ENCODE measurements at regions not wholly inside any gene's neighbourhood (a gene's known extent, or its start where the extent isn't known, plus 50 kb on each side); places are given as distances from the start of the nearest gene placed in this dataset.
A peak's percentile ranks its signal among the peaks of the same experiment; 100 is the strongest.
"Not testable (repeated sequence)": the region's sequence is repeated elsewhere in the genome, so short reads cannot be mapped to it uniquely, and the experiment has no call there.

GRCh38 chr14:101266441-101266840, 294.9 kb upstream of the DIO3 start:
- not testable (repeated sequence) for DNase-seq (ENCODE audit: low read depth)

- DNase-seq (ENCODE audit: low read depth): no peak
Measured at GRCh38 chr14:101273091-101273490, 288.2 kb upstream of the DIO3 start.

- DNase-seq (ENCODE audit: low read depth): no peak
Measured at GRCh38 chr14:101276309-101277091, 284.8 kb upstream of the DIO3 start.

GRCh38 chr14:101282418-101282817, 278.9 kb upstream of the DIO3 start:
- DNase-seq (ENCODE audit: low read depth): no peak

DNA sequence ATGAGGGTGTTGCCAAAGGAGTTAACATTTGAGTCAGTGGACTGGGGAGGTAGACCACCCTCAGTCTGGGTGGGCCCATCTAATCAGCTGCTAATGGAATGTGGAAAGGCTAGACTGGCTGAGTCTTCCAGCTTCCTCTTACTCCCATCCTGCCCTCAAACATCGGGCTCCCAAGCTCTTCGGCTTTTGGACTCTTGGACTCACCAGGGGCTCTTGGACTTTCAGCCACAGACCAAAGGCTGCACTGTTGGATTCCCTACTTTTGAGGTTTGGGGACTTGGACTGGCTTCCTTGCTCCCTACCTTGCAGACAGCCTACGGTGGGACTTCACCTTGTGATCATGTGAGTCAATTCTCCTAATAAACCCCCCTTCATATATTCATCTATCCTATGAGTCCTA, 276.6 kb upstream of the DIO3 start:
- DNase-seq (ENCODE audit: low read depth): no peak

DNA sequence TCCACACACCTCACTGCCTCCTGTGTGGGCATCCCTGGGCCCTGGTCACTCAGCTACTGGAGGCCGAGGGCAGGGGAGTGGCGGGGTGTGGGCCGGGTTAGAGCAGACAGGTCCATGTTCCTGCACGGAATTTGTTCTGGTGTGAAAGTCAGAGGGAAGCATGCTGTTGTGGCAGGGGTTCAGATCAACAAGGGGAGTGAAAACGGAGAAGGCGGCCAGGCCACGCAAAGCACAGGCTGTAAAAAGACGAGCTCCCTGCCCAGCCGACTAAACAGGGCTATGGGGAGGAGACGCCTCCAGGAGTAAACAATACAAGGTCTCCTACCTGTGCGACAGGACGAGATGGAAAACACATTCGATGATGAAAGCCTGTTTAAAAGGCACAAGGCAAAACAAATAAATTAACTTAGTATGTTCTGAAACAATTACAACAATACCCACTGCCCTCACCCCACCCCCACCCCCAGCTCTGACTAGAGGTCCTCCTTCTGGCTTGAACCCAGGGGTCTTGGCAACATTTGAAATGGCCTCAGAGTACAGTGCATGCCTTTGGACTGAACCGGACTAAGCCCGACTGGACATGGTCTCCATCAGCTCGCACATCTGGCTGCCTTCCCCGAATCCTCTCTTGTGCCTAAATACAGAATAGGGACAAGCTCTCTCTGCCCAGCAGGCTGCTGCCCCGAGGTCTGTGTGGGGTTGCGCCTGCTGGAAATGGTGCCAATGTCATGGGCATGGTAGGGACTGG, 274.9 kb upstream of the DIO3 start:
- DNase-seq (ENCODE audit: low read depth): no peak

DNA sequence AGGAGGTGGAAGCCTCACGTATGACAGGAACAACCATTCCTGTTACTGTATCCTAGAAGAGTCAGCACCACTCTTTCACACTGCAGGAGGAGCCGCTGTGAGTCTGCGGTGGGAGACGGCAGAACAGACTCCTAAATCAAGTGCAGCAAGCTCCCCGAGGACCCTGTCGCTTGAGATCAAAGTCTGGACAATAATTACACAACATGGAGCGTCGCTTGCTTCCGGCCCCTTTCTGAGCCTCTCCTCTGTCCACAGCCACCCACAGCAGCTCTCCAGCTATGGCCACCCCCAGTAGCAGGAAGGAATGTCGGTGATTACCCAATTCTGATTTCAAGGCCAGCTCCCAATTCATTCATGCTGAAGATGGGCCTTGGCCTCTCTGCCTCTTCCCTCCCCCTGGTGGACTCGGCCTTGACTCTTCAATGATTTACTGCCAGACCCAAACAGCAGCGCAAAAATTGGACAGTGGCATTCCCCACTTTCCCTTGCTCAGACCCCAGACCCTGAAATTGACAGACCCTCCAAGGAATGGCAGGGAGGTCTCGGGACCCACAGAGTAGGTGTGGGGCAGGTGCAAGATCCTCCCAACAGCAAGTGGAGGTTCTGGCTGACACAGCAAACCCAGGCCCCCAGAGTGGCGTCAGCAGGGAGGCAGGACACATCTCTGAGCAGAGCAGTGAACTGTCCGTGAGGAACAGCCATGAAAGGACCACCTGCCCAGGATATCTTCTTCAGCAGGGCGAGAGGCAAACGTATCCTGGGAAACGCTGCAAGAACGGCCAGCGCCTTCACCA, 272.7 kb upstream of the DIO3 start:
- DNase-seq (ENCODE audit: low read depth): no peak

DNA sequence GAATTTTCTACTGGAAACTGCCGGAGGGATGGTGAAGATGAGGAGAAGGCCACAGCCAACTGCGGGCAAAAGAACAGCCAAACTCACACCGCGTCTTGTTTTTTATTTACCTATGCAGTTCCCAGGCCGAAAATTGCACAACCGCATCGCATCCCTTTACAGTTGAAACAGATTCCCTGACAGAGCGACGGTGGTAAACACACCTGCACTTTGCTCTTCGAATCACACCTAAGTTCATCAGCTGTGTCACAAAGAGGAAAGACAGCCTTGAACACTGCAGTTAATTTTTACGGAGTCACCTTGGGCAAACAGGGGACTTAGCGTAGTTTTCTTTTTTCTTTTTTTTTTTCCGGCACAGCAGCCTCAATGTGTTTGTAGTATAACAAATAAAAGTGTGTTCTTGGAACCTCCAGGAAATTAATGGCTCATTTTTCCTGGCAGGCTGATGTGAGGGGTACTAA, 272.0 kb upstream of the DIO3 start:
- DNase-seq (ENCODE audit: low read depth): no peak

- DNase-seq (ENCODE audit: low read depth): no peak
Measured at GRCh38 chr14:101289911-101290310, 271.4 kb upstream of the DIO3 start.

GRCh38 chr14:101290611-101291010, 270.7 kb upstream of the DIO3 start:
- DNase-seq (ENCODE audit: low read depth): no peak

GRCh38 chr14:101291390-101291789, 269.9 kb upstream of the DIO3 start:
- no peak for DNase-seq (ENCODE audit: low read depth)

DNA sequence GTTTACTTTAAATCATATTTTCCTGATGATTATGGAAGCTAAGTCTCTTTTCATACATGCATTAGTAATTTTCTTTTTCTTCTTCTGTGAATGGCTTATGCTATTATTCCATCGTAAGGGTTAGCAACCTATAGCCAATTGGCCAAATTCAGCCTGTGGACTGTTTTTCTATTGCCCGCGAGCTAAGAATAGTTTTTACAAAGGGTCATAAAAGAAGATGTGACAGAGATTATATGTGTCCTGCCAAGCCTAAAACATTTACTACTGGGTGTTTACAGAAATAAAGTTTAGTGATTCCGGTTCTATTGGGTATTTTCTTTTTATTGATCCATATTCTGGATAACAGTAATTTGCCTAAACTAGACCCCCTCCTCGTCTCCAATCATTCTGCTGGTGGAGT, 268.8 kb upstream of the DIO3 start:
- no peak for DNase-seq (ENCODE audit: low read depth)

- DNase-seq (ENCODE audit: low read depth): no peak
Measured at GRCh38 chr14:101293605-101294004, 267.7 kb upstream of the DIO3 start.

GRCh38 chr14:101294136-101294535, 267.2 kb upstream of the DIO3 start:
- DNase-seq (ENCODE audit: low read depth): no peak

- DNase-seq (ENCODE audit: low read depth): not testable (repeated sequence)
Measured at GRCh38 chr14:101299781-101300180, 261.5 kb upstream of the DIO3 start.

DNA sequence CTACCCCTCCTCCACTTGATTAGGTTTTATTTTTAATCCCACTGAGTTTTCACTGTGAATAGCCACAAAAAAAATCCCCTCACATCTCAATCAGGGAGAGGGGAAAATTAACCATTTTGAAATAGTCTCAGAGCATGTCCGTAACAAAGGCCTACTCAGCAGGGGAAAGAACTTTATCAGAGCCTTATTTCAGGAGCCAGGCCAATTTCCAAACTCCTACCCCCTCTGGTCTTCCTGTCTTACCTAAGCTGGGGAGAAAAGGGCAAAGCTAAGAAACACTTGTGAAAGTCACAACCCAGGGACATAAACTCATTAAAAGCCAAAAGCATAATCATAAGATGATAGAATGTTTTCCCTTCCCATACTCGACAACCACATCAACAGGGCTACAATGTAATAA, 260.3 kb upstream of the DIO3 start:
- DNase-seq (ENCODE audit: low read depth): no peak

GRCh38 chr14:101307162-101307561, 254.1 kb upstream of the DIO3 start:
- not testable (repeated sequence) for DNase-seq (ENCODE audit: low read depth)

DNA sequence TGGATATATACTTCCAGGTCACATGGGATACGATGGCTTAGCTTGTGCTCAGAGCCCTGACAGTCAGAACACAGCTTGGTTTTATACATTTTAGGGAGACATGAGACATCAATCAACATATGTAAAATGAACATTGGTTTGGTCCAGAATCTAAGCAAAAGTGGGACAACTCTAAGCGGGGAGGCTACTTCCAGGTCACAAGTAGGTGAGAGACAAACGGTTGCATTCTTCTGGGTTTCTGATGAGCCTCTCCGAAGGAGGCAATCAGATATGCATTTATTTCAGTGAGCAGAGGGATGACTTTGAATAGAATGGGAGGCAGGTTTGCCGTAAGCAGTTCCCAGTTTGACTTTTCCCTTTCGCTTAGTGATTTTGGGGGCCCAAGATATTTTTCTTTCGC, 250.1 kb upstream of the DIO3 start:
- not testable (repeated sequence) for DNase-seq (ENCODE audit: low read depth)

GRCh38 chr14:101313268-101313667, 248.0 kb upstream of the DIO3 start:
- DNase-seq (ENCODE audit: low read depth): no peak

- peak; percentile 2 for DNase-seq (ENCODE audit: low read depth)
Measured at GRCh38 chr14:101315802-101316296, 245.4 kb upstream of the DIO3 start.

GRCh38 chr14:101318271-101318670, 243.0 kb upstream of the DIO3 start:
- no peak for DNase-seq (ENCODE audit: low read depth)

DNA sequence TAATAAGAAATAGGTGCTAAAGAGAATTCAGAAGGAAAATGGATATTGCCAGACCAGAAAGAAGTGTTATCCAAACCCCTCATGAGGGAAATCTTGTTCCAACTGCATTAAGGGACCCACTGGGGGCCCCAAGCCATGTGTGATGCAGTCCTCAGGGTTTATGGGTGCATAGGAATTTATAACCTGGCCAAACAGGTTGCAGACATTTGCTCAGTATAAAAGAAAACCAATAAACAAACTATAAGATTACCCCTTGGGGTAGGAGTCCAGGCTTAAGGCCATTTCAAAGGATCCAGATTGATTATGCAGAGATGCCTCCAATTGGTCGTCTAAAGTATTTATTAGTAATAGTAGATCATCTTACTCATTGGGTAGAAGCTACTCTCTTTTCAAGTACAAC, 240.9 kb upstream of the DIO3 start:
- no peak for DNase-seq (ENCODE audit: low read depth)
